Liver (tissue), 8 donors: ENCODE measurements at regions not wholly inside any gene's neighbourhood (a gene's known extent, or its start where the extent isn't known, plus 50 kb on each side); places are given as distances from the start of the nearest gene placed in this dataset.

Experiments
- DNase-seq: peaks from one replicate; pipeline ENCODE4 v3.0.0-alpha.2; 2017; ENCODE audit warnings: low spot score
- H3K27ac ChIP-seq, 2 donors: one replicate each; pipeline ENCODE4 v1.7.0; 2013; ENCODE audit warnings: inconsistent platforms in 2 of 2, low read length in 2 of 2, control low read depth in 1 of 2, low read depth in 1 of 2, mild to moderate bottlenecking in 1 of 2
- H3K27me3 ChIP-seq, 4 donors: one replicate each; pipeline versions ENCODE4 v1.6.1 to v1.7.0; 2013; ENCODE audit warnings: low read length in 3 of 4, inconsistent platforms in 1 of 4, mild to moderate bottlenecking in 1 of 4, moderate library complexity in 1 of 4; ENCODE audit not compliant: control insufficient read depth in 4 of 4, insufficient read depth in 4 of 4
- H3K36me3 ChIP-seq, 4 donors: one replicate each; pipeline versions ENCODE4 v1.6.1 to v1.7.0; 2013; ENCODE audit warnings: low read length in 3 of 4, mild to moderate bottlenecking in 3 of 4, low read depth in 1 of 4, moderate library complexity in 1 of 4; ENCODE audit not compliant: control insufficient read depth in 4 of 4, insufficient read depth in 3 of 4
- H3K4me1 ChIP-seq, 4 donors: one replicate each; pipeline versions ENCODE4 v1.6.1 to v1.7.0; 2013; ENCODE audit warnings: low read length in 3 of 4, mild to moderate bottlenecking in 3 of 4, moderate library complexity in 1 of 4; ENCODE audit not compliant: control insufficient read depth in 4 of 4, insufficient read depth in 4 of 4
- H3K4me3 ChIP-seq, 3 donors: one replicate each; pipeline versions ENCODE4 v1.6.1 to v1.7.0; 2013; ENCODE audit warnings: low read length in 3 of 3, control low read depth in 1 of 3, low read depth in 1 of 3, mild to moderate bottlenecking in 1 of 3
- H3K9ac ChIP-seq, 2 donors: one replicate each; pipeline ENCODE4 v1.7.0; 2013; ENCODE audit warnings: low read length in 2 of 2, mild to moderate bottlenecking in 2 of 2, moderate library complexity in 2 of 2, control low read depth in 1 of 2, low read depth in 1 of 2
- H3K9me3 ChIP-seq, 4 donors: one replicate each; pipeline versions ENCODE4 v1.6.1 to v1.7.0; 2013; ENCODE audit warnings: low read length in 3 of 4; ENCODE audit not compliant: control insufficient read depth in 4 of 4
- ATF3 ChIP-seq: IDR thresholded peaks from 2 replicates; pipeline ENCODE4 v1.6.1; 2016; ENCODE audit warnings: antibody characterized with exemption
- CTCF ChIP-seq: fragments of 150-350 bp; IDR thresholded peaks from 2 replicates; pipeline ENCODE4 v1.5.1; 2017; ENCODE audit warnings: improper control_type of control experiment, low read depth, low read length; ENCODE audit not compliant: missing input control
- EGR1 ChIP-seq, 2 donors: IDR thresholded peaks; 2 replicates each; pipeline ENCODE4 v1.6.1; 2016 to 2018; ENCODE audit warnings: antibody characterized with exemption in 2 of 2, low read depth in 2 of 2
- FOXA1 ChIP-seq: IDR thresholded peaks from 2 replicates; pipeline ENCODE4 v1.6.1; 2016; ENCODE audit warnings: antibody characterized with exemption
- FOXA2 ChIP-seq: IDR thresholded peaks from 2 replicates; pipeline ENCODE4 v1.6.1; 2016; ENCODE audit warnings: antibody characterized with exemption
- GABPA ChIP-seq, 2 donors: IDR thresholded peaks in 1 of 2; conservative IDR thresholded peaks in 1 of 2; 2 replicates each; pipeline ENCODE4 v1.6.1; 2016; ENCODE audit warnings: antibody characterized with exemption in 2 of 2, mild to moderate bottlenecking in 1 of 2, moderate library complexity in 1 of 2
- HNF4G ChIP-seq: IDR thresholded peaks from 2 replicates; pipeline ENCODE4 v1.6.1; 2016; ENCODE audit warnings: antibody characterized with exemption
- JUND ChIP-seq, 2 donors: IDR thresholded peaks; 2 replicates each; pipeline ENCODE4 v1.6.1; 2016; ENCODE audit warnings: antibody characterized with exemption in 2 of 2
- MAX ChIP-seq: IDR thresholded peaks from 2 replicates; pipeline ENCODE4 v1.6.1; 2016; ENCODE audit warnings: antibody characterized with exemption
- NR2F2 ChIP-seq: IDR thresholded peaks from 2 replicates; pipeline ENCODE4 v1.6.1; 2016; ENCODE audit warnings: antibody characterized with exemption
- RAD21 ChIP-seq, 2 donors: IDR thresholded peaks; 2 replicates each; pipeline ENCODE4 v1.6.1; 2016; ENCODE audit warnings: antibody characterized with exemption in 2 of 2, mild to moderate bottlenecking in 2 of 2
- REST ChIP-seq: IDR thresholded peaks from 2 replicates; pipeline ENCODE4 v1.6.1; 2016; ENCODE audit warnings: antibody characterized with exemption, mild to moderate bottlenecking
- RXRA ChIP-seq, 2 donors: IDR thresholded peaks; 2 replicates each; pipeline ENCODE4 v1.6.1; 2017 to 2018; ENCODE audit warnings: antibody characterized with exemption in 2 of 2, mild to moderate bottlenecking in 1 of 2
- TAF1 ChIP-seq: conservative IDR thresholded peaks from 2 replicates; pipeline ENCODE4 v1.6.1; 2016; ENCODE audit warnings: antibody characterized with exemption, mild to moderate bottlenecking
- YY1 ChIP-seq: IDR thresholded peaks from 2 replicates; pipeline ENCODE4 v1.6.1; 2016; ENCODE audit warnings: antibody characterized with exemption, mild to moderate bottlenecking
- ZBTB33 ChIP-seq: IDR thresholded peaks from 2 replicates; pipeline ENCODE4 v1.6.1; 2016; ENCODE audit warnings: antibody characterized with exemption
- WGBS: extraction: QIAGEN DNeasy Blood & Tissue Kit; methylation state at CpG from one replicate; pipeline ENCODE4 v1.1.7; 2013; 5-methylcytosine and 5-hydroxymethylcytosine counted together
- donor health status: healthy.
- donor health status: healthy.
- donor health status: healthy.
- donor health status: healthy.
- donor health status: healthy.

- TF ChIP-seq TAF1 (no peak), ZBTB33 (no peak), REST (no peak), RXRA (IDR thresholded peaks at IDR 0.05) (no peak), CTCF (no peak), FOXA1 (no peak), NR2F2 (no peak), YY1 (no peak), RAD21 (IDR thresholded peaks at IDR 0.05) (no peak), MAX (no peak), HNF4G (no peak), ATF3 (no peak), JUND (IDR thresholded peaks at IDR 0.05) (no peak), EGR1 (IDR thresholded peaks at IDR 0.05; ENCODE audit: low read depth in 2 of 2) (no peak)
- Histone ChIP-seq H3K27me3 (no peaks in the 10 kb centered on the region), H3K36me3 (no peaks in the 10 kb centered on the region), H3K9me3 (no peaks in the 10 kb centered on the region), H3K4me3 (no peak overlapping the region), H3K4me1 (peaks cover 0 to 10% (median 4%) of the 10 kb centered on the region in 4 donors), H3K9ac (no peak overlapping the region), H3K27ac (no peak overlapping the region)
- no peak for DNase-seq
- 90% methylated on average over 13 of the region's 13 CpGs for WGBS
Observed at GRCh38 chr16:85265161-85265784, 153.0 kb upstream of the CIBAR2 start.

GRCh38 chr16:85265810-85266209 lies 153.5 kb upstream of the CIBAR2 start:
- H3K4me1 ChIP-seq, result peaks cover 0 to 10% (median 4%) of the 10 kb centered on the region in 4 donors
- H3K36me3 ChIP-seq, result no peaks in the 10 kb centered on the region
- 95% methylated on average over 11 of the region's 11 CpGs for WGBS
- TF ChIP-seq MAX (no peak), FOXA2 (no peak), JUND (IDR thresholded peaks at IDR 0.05) (no peak), FOXA1 (no peak), REST (no peak), EGR1 (IDR thresholded peaks at IDR 0.05; ENCODE audit: low read depth in 2 of 2) (no peak), ZBTB33 (no peak), TAF1 (no peak), GABPA (IDR thresholded peaks at IDR 0.05 in 1 of 2, conservative IDR thresholded peaks at IDR 0.05 in 1 of 2) (no peak)

More at GRCh38 chr16:85265810-85266209, 153.5 kb upstream of the CIBAR2 start:
- H3K27ac ChIP-seq, result no peak overlapping the region
- H3K9ac ChIP-seq, result no peak overlapping the region
- DNase-seq, result no peak
- no peaks in the 10 kb centered on the region for H3K9me3 ChIP-seq
- H3K27me3 ChIP-seq, result no peaks in the 10 kb centered on the region
- no peak overlapping the region for H3K4me3 ChIP-seq
